SK-N-SH treated with all-trans-retinoic acid at 6 μM for 48 hours (cell line): ENCODE measurements at regions not wholly inside any gene's neighbourhood (a gene's known extent, or its start where the extent isn't known, plus 50 kb on each side); places are given as distances from the start of the nearest gene placed in this dataset.

Experiments used
- ATAC-seq: fragments of 200-7000 bp; cut with Tn5 transposase; 3 replicates; pipeline ENCODE4 v1.9.1; 2020; ENCODE audit warnings: mild to moderate bottlenecking, moderate library complexity
- ARNTL ChIP-seq: fragments of 450-650 bp; formaldehyde crosslinking; IDR thresholded peaks from 2 replicates; pipeline ENCODE4 v1.5.0; 2020; ENCODE audit warnings: low read depth, mild to moderate bottlenecking, moderate library complexity, borderline replicate concordance
- BACH2 ChIP-seq: fragments of 250-450 bp; sonication (Bioruptor Pico); IDR thresholded peaks from 2 replicates; pipeline ENCODE4 v1.9.0; 2021; ENCODE audit warnings: mild to moderate bottlenecking, borderline replicate concordance
- CREB5 ChIP-seq: fragments of 250-450 bp; sonication (Bioruptor Pico); IDR thresholded peaks from 2 replicates; pipeline ENCODE4 v1.5.1; 2020; ENCODE audit warnings: low read depth, mild to moderate bottlenecking, moderate library complexity
- CSDC2 ChIP-seq: fragments of 250-450 bp; sonication (Bioruptor Pico); IDR thresholded peaks from 2 replicates; pipeline ENCODE4 v1.5.0; 2020; ENCODE audit warnings: mild to moderate bottlenecking, moderate library complexity
- ESRRG ChIP-seq: fragments of 250-450 bp; sonication (Bioruptor Pico); IDR thresholded peaks from 2 replicates; pipeline ENCODE4 v1.6.1; 2021; ENCODE audit warnings: mild to moderate bottlenecking
- GLIS3 ChIP-seq: fragments of 250-450 bp; sonication (Bioruptor Pico); IDR thresholded peaks from 2 replicates; pipeline ENCODE4 v1.5.0; 2020; ENCODE audit warnings: mild to moderate bottlenecking, moderate library complexity
- ISL1 ChIP-seq: fragments of 250-450 bp; sonication (Bioruptor Pico); IDR thresholded peaks from 2 replicates; pipeline ENCODE4 v2.1.2; 2022; ENCODE audit warnings: mild to moderate bottlenecking, moderate library complexity
- OSR1 ChIP-seq: fragments of 250-450 bp; sonication (Bioruptor Pico); IDR thresholded peaks from 2 replicates; pipeline ENCODE4 v1.8.0; 2022; ENCODE audit warnings: moderate library complexity, mild to moderate bottlenecking, inconsistent platforms
- PATZ1 ChIP-seq: fragments of 250-450 bp; sonication (Bioruptor Pico); IDR thresholded peaks from 2 replicates; pipeline ENCODE4 v1.8.0; 2020; ENCODE audit warnings: mild to moderate bottlenecking, moderate library complexity, borderline replicate concordance
- PPARA ChIP-seq: fragments of 250-450 bp; sonication (Bioruptor Pico); IDR thresholded peaks from 2 replicates; pipeline ENCODE4 v1.5.0; 2020; ENCODE audit warnings: mild to moderate bottlenecking, borderline replicate concordance
- RARB ChIP-seq: fragments of 250-450 bp; sonication (Bioruptor Pico); IDR thresholded peaks from 2 replicates; pipeline ENCODE4 v1.8.0; 2021; ENCODE audit warnings: mild to moderate bottlenecking, moderate library complexity
- TOX ChIP-seq: fragments of 250-450 bp; sonication (Bioruptor Pico); IDR thresholded peaks from 2 replicates; pipeline ENCODE4 v1.8.0; 2021; ENCODE audit warnings: mild to moderate bottlenecking, moderate library complexity, borderline replicate concordance
- TSHZ2 ChIP-seq: fragments of 250-450 bp; sonication (Bioruptor Pico); IDR thresholded peaks from 2 replicates; pipeline ENCODE4 v1.5.0; 2020; ENCODE audit warnings: mild to moderate bottlenecking, moderate library complexity
- ZC3H10 ChIP-seq: fragments of 250-450 bp; sonication (Bioruptor Pico); IDR thresholded peaks from 2 replicates; pipeline ENCODE4 v1.5.1; 2021; ENCODE audit warnings: mild to moderate bottlenecking, moderate library complexity
- ZFP3 ChIP-seq: fragments of 250-450 bp; sonication (Bioruptor Pico); IDR thresholded peaks from 2 replicates; pipeline ENCODE4 v1.5.0; 2020; ENCODE audit warnings: mild to moderate bottlenecking, moderate library complexity
- ZNF565 ChIP-seq: fragments of 450-650 bp; formaldehyde crosslinking; conservative IDR thresholded peaks from 2 replicates; pipeline ENCODE4 v1.5.0; 2020; ENCODE audit warnings: low read depth, mild to moderate bottlenecking, moderate library complexity
- ZNF70 ChIP-seq: fragments of 450-650 bp; formaldehyde crosslinking; IDR thresholded peaks from 2 replicates; pipeline ENCODE4 v1.5.0; 2020; ENCODE audit warnings: mild to moderate bottlenecking, moderate library complexity
- ZNF8 ChIP-seq: fragments of 450-650 bp; formaldehyde crosslinking; IDR thresholded peaks from 2 replicates; pipeline ENCODE4 v1.5.0; 2020; ENCODE audit warnings: mild to moderate bottlenecking, moderate library complexity

- no peak for ATAC-seq
- TF ChIP-seq TSHZ2: peak; percentile 14; the same call in 1 of the 2 replicates
- TF ChIP-seq CSDC2: no peak
- TF ChIP-seq, all 23 proteins: peak for 1
These were observed 148.3 kb downstream of the ENC1 start for GRCh38 chr5:74492230-74492629.

- ATAC-seq: no peak; the same call in 2 of the 3 replicates
- TF ChIP-seq TSHZ2 (no peak), TOX (no peak), BACH2 (CRISPR knock-in tag) (no peak), ZNF8 (CRISPR knock-in tag) (no peak), CSDC2 (no peak), ARNTL (CRISPR knock-in tag) (no peak)
These were observed 148.9 kb downstream of the ENC1 start for GRCh38 chr5:74491586-74491985.

GRCh38 chr5:74490814-74491213 is 149.7 kb downstream of the ENC1 start:
- no peak for ATAC-seq
- TF ChIP-seq TSHZ2 (no peak), ISL1 (CRISPR knock-in tag) (no peak), CREB5 (CRISPR knock-in tag) (no peak), ARNTL (CRISPR knock-in tag) (no peak), RARB (CRISPR knock-in tag) (no peak), ZFP3 (CRISPR knock-in tag) (no peak), ZNF565 (no peak), ZNF8 (CRISPR knock-in tag) (no peak), PPARA (CRISPR knock-in tag) (no peak), ESRRG (CRISPR knock-in tag) (no peak), ZNF70 (CRISPR knock-in tag) (no peak), CSDC2 (no peak), PATZ1 (no peak), ZC3H10 (CRISPR knock-in tag) (no peak), OSR1 (CRISPR knock-in tag) (no peak), GLIS3 (CRISPR knock-in tag) (no peak)
